ENCODE measurements at regions not wholly inside any gene's neighbourhood (a gene's known extent, or its start where the extent isn't known, plus 50 kb on each side); places are given as distances from the start of the nearest gene placed in this dataset.

- DNase-seq = no peak
Measured at GRCh38 chr18:37702841-37703240, 137.2 kb upstream of the CELF4 start.

GRCh38 chr18:37701967-37702366, 136.4 kb upstream of the CELF4 start:
- DNase-seq = no peak

GRCh38 chr18:37698508-37699040, 133.0 kb upstream of the CELF4 start:
- no peak for DNase-seq

GRCh38 chr18:37694516-37694915, 128.9 kb upstream of the CELF4 start:
- DNase-seq = no peak

GRCh38 chr18:37691162-37691561, 125.6 kb upstream of the CELF4 start:
- DNase-seq = no peak

GRCh38 chr18:37689841-37690240, 124.2 kb upstream of the CELF4 start:
- DNase-seq = no peak

- no peak for DNase-seq
Measured at GRCh38 chr18:37684590-37684989, 119.0 kb upstream of the CELF4 start.

GRCh38 chr18:37684183-37684582, 118.6 kb upstream of the CELF4 start:
- no peak for DNase-seq

- no peak for DNase-seq
Measured at GRCh38 chr18:37680911-37681310, 115.3 kb upstream of the CELF4 start.

- no peak for DNase-seq
Measured at GRCh38 chr18:37676276-37676675, 110.7 kb upstream of the CELF4 start.

GRCh38 chr18:37675699-37676098, 110.1 kb upstream of the CELF4 start:
- DNase-seq = no peak

- no peak for DNase-seq
Measured at GRCh38 chr18:37674570-37674969, 109.0 kb upstream of the CELF4 start.

GRCh38 chr18:37673671-37674070, 108.1 kb upstream of the CELF4 start:
- no peak for DNase-seq

GRCh38 chr18:37672932-37673595, 107.5 kb upstream of the CELF4 start:
- DNase-seq = no peak

- no peak for DNase-seq
Measured at GRCh38 chr18:37672001-37672400, 106.4 kb upstream of the CELF4 start.

- DNase-seq = no peak
Measured at GRCh38 chr18:37671530-37671929, 105.9 kb upstream of the CELF4 start.

GRCh38 chr18:37671119-37671518, 105.5 kb upstream of the CELF4 start:
- DNase-seq = no peak

- no peak for DNase-seq
Measured at GRCh38 chr18:37669991-37670534, 104.5 kb upstream of the CELF4 start.

- DNase-seq = no peak
Measured at GRCh38 chr18:37668971-37669747, 103.6 kb upstream of the CELF4 start.

- no peak for DNase-seq
Measured at GRCh38 chr18:37667836-37668235, 102.2 kb upstream of the CELF4 start.

GRCh38 chr18:37666991-37667390, 101.4 kb upstream of the CELF4 start:
- no peak for DNase-seq

- no peak for DNase-seq
Measured at GRCh38 chr18:37666451-37666850, 100.9 kb upstream of the CELF4 start.

- no peak for DNase-seq
Measured at GRCh38 chr18:37665346-37665745, 99.7 kb upstream of the CELF4 start.

GRCh38 chr18:37663446-37663845, 97.8 kb upstream of the CELF4 start:
- no peak for DNase-seq
